ENCODE measurements at regions not wholly inside any gene's neighbourhood (a gene's known extent, or its start where the extent isn't known, plus 50 kb on each side); places are given as distances from the start of the nearest gene placed in this dataset.

GRCh38 chr10:126730856-126731609, 60.5 kb upstream of the C10orf90 start:
- TF ChIP-seq, protein P1, sequence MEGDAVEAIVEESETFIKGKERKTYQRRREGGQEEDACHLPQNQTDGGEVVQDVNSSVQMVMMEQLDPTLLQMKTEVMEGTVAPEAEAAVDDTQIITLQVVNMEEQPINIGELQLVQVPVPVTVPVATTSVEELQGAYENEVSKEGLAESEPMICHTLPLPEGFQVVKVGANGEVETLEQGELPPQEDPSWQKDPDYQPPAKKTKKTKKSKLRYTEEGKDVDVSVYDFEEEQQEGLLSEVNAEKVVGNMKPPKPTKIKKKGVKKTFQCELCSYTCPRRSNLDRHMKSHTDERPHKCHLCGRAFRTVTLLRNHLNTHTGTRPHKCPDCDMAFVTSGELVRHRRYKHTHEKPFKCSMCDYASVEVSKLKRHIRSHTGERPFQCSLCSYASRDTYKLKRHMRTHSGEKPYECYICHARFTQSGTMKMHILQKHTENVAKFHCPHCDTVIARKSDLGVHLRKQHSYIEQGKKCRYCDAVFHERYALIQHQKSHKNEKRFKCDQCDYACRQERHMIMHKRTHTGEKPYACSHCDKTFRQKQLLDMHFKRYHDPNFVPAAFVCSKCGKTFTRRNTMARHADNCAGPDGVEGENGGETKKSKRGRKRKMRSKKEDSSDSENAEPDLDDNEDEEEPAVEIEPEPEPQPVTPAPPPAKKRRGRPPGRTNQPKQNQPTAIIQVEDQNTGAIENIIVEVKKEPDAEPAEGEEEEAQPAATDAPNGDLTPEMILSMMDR (IDR thresholded peaks at IDR 0.05): no peak
- no peak for TF ChIP-seq EZH2phosphoT487 (IDR thresholded peaks at IDR 0.05)

All from neural progenitor cell (in vitro differentiated cells).